HG02610 (cell line): ENCODE measurements at regions not wholly inside any gene's neighbourhood (a gene's known extent, or its start where the extent isn't known, plus 50 kb on each side); places are given as distances from the start of the nearest gene placed in this dataset.
"Not testable (repeated sequence)": the region's sequence is repeated elsewhere in the genome, so short reads cannot be mapped to it uniquely, and the experiment has no call there.

Source experiments
- ATAC-seq: cut with Tn5 transposase; IDR thresholded peaks from one replicate; pipeline ENCODE4 v1.9.1; 2021; ENCODE audit warnings: mild to moderate bottlenecking, moderate library complexity; ENCODE audit not compliant: unreplicated experiment

DNA sequence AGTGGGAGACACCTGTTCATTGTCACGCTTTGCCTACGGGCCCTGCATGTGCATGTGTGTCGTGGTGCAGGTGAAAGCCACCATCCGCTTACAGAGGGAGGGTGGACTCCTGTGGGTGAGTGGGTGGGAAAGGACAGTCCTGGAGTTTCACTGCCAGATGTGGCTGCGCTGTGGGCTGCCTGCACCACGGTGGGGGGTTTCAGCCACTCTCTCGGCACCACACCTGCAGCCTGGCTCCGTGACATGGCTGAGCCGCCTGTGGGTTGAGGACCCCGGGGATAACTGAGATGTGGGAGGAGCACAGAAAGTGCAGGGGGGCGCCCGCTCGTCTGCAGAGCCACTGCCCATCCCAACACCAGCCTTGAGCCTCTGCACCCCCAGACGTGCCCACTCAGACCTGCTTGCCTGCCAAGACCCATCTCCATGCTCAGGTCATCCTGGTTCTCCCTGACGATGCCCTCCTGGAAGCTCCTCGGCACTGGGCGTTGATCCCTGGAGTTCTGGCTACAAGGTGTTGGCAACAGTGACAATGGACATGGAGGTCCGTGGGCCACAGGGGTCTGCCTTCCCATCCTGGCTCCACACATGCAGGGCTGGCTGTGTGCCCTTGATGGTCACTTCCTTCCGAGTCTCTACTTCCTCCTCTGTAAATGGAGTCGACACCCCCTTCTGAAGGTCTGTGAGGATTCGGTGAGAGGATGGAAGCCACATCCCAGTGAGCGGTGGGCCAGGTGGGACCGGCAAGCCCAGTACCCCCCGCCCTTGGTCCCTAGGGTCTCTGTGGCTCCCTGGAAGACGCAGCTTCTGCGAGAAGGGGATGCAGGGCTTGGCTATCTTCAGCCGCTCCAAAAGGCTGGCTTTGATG lies 1007.0 kb downstream of the BRD1 start:
- ATAC-seq: no peak

DNA sequence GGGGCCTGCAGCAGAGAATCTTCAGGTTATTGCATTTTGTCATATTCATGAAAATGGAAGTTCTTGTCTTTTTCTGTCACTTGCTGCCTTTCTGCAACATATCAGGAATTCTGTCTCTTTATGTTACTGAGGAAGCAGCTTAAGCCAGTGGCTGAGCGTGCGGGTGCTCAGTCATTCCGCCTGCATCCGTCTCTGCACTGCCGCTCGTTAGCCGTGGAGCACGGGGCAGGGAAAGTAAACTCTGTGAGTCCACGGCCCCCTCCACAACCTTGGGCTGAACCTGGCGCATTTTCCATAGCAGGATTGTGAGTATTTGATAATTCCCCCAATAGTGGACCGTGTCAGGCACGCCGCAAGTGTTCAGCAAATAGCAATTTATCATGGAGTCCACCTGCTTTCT lies 1007.7 kb downstream of the BRD1 start:
- ATAC-seq: no peak

DNA sequence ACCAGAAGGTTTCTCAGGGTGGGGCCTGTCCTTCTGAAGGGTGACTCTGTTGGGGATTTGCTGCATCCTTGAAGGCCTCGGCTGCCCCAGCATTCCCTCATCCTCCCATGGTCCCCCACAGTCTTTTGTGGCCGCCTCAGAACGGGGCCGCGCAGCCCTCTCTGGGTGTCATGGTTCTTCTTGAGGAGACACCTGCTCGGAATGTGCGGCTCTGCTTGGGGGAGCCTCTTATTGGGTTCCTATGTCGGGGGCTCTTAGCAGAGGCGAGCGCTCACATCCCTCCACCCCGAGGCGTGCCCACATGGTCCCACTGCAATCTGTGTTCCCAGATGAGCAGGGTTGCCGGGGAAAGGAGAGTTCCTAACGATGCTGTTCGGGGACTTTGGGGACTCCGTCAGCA lies 1008.4 kb downstream of the BRD1 start:
- ATAC-seq: no peak

DNA sequence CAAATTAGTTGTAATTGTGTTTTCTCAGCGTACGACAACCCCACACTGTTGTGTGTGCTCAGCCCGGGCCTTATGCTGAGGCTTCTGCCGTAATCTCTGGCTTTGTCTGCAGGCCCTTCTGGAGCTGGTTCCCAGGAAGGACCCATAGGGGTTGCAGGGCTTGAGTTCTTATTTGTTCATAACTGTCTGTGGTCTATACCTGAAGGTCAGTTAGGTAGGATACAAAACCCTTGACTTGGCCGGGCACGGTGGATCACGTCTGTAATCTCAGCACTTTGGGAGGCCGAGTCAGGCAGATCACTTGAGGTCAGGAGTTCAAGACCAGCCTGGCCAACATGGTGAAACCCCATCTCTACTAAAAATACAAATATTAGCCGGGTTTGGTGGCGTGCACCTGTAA lies 1010.2 kb downstream of the BRD1 start:
- ATAC-seq: not testable (repeated sequence)

DNA sequence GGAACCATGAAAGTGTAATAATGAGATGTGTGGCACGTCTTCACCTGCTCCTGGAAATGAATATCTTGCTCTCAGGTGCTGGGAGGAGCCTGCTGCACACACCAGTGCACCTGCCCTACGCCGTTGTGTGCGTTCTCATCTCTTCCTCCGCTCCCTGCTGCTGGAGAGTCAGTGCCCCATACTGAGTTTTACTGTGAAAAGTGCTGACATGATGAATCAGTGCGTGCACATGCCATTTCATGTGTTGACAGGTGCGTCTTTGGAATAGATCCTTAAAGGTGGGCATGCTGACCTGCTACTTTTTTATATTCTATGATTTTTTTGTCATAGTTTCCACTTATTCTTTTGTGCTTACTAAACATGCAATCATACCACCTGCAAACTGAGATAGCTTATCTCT lies 1015.8 kb downstream of the BRD1 start:
- no peak for ATAC-seq

DNA sequence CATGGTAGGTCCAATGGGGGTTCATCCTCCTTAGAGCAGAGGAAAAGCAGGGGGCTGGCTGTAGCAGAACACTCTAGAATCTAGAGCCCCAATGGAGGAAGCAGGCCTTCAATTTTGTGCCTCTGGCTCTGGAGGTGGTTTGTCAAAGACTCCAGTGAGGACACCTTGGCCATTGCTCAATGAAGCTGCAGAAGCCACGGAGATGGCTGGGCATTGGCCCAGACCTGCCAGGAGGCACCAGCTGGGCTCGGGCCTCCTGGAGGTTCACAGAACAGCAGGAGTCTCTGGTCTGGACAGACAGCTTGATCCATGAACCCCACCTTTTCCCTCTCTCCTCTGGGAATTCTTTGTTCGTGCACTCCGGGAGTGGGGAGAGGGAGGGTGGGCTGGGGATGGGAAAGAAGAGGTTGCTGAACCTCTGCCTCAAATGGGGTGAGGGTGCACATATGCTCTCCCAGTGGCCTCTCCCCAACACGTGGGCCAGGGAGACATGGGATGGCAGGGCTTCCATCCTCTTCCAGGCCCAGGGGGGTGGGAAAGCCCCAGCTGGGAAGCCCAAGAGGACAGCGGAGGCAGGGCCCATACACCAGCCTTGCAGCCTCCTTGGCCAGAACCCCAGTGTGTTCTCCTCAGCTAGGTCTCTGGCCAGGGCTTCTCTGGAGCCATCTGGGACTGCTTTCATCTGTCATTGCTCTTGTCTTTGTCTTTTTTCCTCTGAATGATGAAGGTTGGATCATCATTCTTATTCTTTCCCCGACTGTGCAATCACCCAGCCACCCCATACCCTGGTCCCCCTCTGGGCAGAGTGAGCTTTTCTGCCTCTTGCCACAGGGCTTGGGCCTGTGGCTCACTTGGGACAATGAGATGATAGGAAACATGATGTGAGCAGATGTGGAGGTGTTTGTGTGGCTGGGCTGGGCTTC lies 1019.4 kb downstream of the BRD1 start:
- no peak for ATAC-seq

DNA sequence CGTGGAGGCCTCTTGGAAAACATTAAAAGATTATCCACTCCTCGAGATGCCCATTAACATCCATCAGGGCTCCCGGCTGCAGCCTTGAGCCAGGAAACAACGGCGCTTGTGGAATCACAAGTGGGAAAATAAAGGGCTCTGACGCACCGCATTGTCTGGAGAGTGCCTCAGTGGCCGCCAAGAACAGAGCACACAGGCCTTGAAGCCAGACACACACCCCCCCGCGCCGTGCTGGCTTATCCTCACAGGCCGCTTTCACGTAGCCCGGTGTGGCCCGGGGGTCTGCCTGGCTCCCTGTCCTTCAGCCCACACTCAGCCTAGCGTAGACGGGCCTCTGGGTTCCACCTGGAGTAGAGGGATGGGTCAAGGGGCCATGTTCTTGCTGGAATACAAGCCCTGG lies 1020.5 kb downstream of the BRD1 start:
- no peak for ATAC-seq

DNA sequence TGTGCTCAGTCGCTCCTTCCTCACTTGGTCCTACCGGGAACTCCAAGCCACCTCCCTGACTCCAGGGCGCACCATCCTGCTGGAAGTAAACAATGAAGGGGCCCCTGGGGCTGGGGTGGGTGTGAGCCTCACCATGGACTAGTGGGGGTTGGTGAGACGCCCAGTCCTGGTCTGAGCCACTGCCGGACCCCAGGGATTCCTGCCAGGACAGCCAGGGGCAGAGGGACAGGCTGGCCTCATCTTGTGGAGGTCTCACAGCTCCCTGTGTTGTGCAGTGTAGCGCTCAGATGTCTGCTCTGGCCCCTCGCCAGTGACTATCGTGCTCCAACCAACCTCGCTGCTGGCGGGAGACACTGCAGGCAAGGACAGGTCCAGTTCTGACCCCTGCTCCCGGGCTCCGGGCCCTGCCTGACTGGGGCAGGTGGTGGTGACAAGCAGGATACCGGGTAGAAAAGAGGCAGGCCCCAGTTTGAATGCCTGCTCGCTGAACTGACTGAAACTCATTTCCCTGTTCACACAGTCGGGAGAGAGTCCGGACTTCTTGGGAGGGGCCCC lies 1021.4 kb downstream of the BRD1 start:
- no peak for ATAC-seq

DNA sequence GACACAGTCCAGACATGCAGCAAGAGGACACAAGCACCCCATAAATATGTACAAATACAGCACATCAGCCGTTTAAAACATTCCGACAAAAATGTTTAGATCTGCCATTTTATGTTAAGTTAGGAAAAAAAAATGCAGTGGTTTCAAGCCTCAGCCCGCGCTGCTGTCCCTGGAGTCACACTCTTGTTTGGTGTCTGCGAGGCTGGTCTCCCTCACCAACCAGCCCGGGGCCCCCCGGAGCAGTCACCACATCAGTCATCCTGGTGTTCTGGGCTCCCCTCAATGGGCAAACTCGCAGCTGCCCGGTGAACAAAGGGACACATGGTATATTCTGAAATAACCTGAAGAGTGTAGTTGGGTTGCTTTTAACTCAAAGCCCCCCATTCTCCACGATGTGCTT lies 1022.2 kb downstream of the BRD1 start:
- no peak for ATAC-seq

DNA sequence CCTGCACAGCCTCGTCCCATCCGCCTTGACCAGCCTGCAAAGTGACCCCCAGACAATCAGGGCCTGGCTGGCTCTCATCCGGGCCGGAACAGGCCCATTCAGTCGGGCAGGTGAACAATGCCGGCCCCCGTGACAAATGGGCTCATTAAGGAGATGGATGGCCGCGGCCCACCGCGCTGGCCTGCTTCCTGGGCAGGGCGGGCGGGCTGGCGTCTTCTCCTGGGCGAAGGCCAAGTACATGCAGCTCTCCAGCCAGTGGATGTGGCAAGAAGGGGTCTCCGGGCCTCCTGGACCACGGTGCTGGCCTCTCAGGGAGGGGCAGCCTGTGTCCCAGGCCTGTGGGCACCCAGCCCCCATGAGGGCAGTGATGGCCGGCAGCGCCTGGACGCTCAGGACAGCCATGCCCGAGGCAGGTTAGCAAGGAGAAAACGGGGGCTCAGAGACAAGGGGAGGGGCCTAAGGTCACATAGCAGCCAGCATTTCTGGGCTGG lies 1022.8 kb downstream of the BRD1 start:
- ATAC-seq: no peak

DNA sequence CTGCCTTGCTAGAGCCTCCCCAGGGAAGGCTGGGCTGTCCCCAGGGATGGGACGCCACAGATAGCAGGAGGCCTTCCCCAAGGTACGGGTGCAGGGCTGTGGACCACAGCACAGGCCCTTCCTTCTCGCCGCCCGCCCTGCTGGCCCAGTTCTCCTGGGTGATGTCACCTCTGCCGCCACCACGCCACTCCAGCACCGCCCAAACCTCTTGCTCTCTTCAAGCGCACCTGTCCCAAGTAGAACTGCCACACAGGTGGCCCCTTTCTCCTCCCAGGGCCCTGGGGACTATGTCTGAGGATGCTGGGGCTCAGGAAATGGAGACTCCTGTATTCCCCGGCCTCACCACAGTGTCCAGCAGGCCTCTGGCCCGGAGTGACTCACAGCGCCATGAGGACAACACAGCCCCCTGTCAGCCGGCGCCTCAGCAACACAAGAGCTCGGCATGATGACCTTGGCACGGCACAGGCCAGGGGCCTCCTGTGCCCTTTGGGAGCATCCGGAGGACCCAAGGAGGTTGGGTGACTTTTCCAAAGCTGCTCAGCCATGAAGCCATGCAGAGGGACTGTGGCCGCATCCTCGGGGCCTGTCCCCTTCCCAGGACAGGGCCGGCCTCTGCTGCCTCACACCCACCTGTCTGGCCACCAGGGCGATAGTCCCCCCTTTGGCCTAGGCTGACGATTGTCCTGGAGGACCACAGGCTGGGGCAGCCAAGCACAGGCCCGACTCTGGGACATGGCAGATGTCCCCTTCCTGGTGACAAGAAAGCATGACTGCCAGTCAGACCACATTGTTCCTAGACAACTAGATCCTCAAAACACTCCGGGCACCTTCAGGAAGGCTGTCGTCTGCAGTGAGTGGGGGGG lies 1023.5 kb downstream of the BRD1 start:
- ATAC-seq: no peak

DNA sequence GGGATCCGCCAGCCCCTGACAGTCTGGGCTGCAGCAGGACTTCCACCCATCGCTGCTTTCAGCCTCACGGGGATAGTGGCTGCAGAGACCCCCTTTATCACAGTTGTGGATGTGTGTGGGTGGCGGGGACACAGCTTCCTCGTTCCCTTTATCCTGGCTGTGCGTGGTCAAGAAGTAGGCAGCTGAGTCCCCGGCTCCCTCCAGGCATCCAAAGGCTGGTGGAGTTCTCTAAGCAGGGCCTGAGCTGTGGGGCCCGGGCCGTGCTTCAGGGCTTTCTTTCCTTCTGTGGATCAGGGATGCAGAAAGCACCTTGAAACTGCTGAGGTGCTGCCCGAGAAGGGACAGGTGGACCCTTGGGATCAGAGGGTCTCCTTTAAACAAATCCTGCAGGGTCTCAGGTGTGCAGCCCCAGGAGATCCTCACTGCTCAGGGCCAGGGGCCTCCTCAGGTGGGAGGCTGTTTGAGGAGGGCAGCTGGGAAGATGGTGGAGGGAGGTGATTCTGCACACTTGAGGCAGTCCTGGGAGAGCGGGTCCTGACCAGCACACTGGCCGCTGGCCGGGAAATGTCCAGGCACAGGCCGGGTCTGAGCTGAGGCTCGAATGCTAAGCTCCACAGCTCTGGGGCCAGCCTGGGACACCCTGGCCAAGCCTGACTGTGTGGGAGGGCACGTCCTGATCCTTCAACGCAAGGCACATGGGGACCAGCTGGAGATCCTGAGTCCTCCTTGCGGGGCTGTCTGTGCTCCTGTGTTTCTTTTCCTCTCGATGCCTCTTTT lies 1024.3 kb downstream of the BRD1 start:
- no peak for ATAC-seq

DNA sequence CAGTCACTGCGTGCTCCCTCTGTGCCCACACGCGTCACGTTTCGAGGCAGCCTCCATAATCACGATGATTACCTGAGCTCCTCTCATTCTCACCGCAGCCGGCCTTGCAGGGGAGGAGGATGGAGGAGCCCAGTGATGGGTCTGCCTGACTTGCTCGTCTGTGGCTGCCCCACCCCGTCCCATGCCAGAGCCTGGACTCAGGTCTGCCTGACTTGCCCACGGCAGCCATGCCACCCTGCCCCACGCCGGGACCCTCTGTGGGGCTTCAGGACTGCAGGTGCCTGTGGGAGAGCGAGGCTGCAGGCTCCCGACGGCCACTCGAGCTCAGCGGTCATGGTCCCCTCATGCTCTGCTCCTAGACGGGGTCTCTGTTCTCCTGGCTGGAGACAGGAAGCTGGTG lies 1025.1 kb downstream of the BRD1 start:
- ATAC-seq: no peak

DNA sequence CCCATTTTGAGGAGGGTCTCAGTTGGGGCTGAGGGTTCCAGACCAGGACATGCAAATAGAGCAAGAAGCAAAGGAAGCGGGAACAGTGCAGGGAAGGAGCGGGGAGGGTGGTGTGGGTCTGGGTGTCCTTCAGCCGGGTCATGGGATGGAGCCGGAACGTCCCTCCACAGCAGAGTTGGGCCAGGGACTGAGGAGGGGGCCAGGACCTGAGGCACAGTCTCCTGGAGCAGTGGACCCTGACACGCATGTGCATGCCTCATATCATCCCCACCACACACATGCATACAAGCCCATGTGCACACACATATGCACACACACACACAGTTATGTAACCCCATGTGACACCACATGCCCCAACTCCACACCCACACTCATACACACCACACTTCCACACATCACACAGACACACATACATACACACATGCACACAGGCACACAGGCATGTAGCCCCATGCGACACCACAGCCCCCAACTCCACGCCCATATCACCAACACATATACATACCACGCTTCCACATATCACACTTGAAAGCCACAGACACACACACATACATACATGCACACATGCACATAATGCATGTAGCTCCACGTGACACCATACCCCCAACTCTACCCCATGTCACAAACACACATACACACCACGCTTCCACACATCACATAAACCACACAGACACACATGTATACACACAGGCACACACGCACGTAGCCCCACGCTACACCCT lies 1026.6 kb downstream of the BRD1 start:
- ATAC-seq: no peak

DNA sequence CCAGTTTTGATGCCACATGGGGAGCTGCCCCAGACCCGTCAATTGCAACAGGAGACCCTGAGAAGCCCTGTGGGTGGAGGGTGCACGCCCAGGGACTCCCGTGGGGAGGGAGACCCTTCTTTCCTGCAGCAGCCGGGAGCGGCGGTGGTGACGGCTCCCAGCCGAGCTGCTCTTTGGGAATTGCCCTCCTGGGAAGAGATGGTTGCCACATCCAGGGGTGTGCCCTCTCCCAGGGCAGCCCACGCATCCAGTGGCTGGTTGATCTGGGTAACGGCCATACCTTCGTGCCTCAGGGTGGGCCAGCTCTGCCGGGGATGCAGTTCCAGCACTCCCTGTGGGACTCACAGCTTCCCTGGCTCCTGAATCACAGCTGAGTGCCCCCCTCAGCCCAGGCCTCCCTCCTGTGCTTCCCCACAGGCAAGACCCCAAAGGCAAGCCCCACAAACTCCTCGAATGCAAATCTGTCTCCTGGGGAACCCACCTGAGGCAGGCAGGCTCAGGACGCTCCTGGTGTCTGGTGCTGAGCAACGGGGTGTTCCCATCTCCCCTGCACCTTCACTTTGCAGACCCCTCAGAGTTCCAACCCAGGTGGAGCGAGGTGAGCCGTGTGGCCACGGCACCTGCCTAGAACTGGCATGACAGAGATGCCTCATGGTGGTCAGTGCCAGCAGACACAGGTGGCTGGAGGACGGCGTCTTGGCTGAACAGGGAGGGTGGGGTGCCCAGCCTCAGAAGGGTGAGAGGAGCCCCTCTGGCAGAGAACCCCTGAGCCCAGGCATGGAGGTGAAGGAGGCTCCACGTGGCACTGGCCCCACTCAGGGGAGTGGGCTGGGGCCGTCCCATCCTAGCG lies 1027.4 kb downstream of the BRD1 start:
- ATAC-seq: no peak

DNA sequence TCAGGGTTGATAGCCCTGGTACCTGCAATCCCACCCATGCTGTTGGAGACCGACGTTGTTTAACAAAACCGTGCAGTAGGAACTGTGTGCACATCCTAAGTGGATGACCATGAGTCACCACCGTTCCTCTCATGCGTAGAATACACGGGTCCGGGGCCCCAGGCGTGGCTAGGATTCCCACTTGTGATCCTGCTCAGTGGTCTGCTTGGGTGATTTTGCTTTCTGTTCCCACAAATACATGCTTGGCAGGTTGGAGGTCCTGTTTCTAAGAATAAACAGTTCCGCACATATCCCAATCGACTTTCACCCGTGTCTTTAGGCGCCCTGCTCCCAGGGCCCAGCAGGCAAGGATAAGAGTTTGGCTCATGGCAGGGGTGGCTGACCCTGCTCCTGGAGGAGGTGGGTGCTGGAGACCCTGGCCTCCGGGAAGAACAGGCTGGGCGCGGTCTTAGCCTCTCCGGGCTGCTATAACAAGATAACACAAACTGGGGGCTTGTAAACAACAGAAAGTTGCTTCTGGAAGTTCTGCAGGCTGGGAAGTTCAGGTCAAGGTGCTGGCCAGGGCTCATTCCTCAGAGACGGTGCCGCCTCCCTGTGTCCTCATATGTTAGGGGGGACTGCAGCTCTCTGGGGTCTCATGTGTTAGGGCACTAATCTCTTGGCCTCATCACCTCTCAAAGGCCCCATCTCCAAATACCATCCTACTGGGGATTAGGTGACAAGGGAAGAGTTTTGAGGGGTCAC lies 1028.3 kb downstream of the BRD1 start:
- no peak for ATAC-seq
